DND-41 (cell line): ENCODE measurements at regions not wholly inside any gene's neighbourhood (a gene's known extent, or its start where the extent isn't known, plus 50 kb on each side); places are given as distances from the start of the nearest gene placed in this dataset.

Experiments used
- ATAC-seq: fragments of 200-7000 bp; cut with Tn5 transposase; 3 replicates; pipeline ENCODE4 v1.9.1; 2021; ENCODE audit warnings: low read depth; ENCODE audit not compliant: insufficient read depth
- DNase-seq: peaks from one replicate; pipeline ENCODE4 v3.0.0-alpha.2; 2020
- H2AFZ ChIP-seq: 2 replicates; pipeline ENCODE4 v1.6.0; 2012; ENCODE audit warnings: low read depth, low read length
- H3K27ac ChIP-seq: 2 replicates; pipeline ENCODE4 v1.5.1; 2012; ENCODE audit warnings: low read length, inconsistent platforms
- H3K27me3 ChIP-seq: fragments of 200-600 bp; sonication (generic); 2 replicates; pipeline ENCODE4 v1.6.0; 2012; ENCODE audit warnings: low read length, mild to moderate bottlenecking, inconsistent platforms; ENCODE audit not compliant: insufficient read depth, poor library complexity
- H3K36me3 ChIP-seq: 2 replicates; pipeline ENCODE4 v1.5.1; 2012; ENCODE audit warnings: low read length, inconsistent platforms; ENCODE audit not compliant: insufficient read depth
- H3K4me1 ChIP-seq: 2 replicates; pipeline ENCODE4 v1.5.1; 2012; ENCODE audit warnings: mild to moderate bottlenecking, low read length; ENCODE audit not compliant: insufficient read depth
- H3K4me2 ChIP-seq: 2 replicates; pipeline ENCODE4 v1.6.0; 2012; ENCODE audit warnings: mild to moderate bottlenecking, moderate library complexity, low read length, inconsistent platforms; ENCODE audit not compliant: insufficient read depth
- H3K4me3 ChIP-seq, 2 experiments: fragments of 200-600 bp in 1 of 2; shearing (Covaris generic) in 1 of 2; 2 replicates each; pipeline ENCODE4 v1.5.1; 2012 to 2016; ENCODE audit warnings: inconsistent platforms in 2 of 2, low read length in 2 of 2, mild to moderate bottlenecking in 2 of 2, low read depth in 1 of 2, moderate library complexity in 1 of 2
- H3K79me2 ChIP-seq: 2 replicates; pipeline ENCODE4 v1.6.0; 2012; ENCODE audit warnings: low read length, inconsistent platforms; ENCODE audit not compliant: insufficient read depth
- H3K9ac ChIP-seq: 2 replicates; pipeline ENCODE4 v1.6.0; 2012; ENCODE audit warnings: low read depth, mild to moderate bottlenecking, inconsistent platforms, low read length, moderate library complexity
- H3K9me3 ChIP-seq: 2 replicates; pipeline ENCODE4 v1.5.1; 2012; ENCODE audit warnings: low read length, moderate library complexity, mild to moderate bottlenecking, inconsistent platforms; ENCODE audit not compliant: insufficient read depth, severe bottlenecking
- H4K20me1 ChIP-seq: 2 replicates; pipeline ENCODE4 v1.6.0; 2012; ENCODE audit warnings: low read length; ENCODE audit not compliant: insufficient read depth
- CTCF ChIP-seq: IDR thresholded peaks from 2 replicates; pipeline ENCODE4 v1.5.1; 2012; ENCODE audit warnings: borderline replicate concordance, low read length, moderate library complexity, mild to moderate bottlenecking; ENCODE audit not compliant: poor library complexity, severe bottlenecking; ENCODE audit errors: extremely low read depth
- EZH2 ChIP-seq: IDR thresholded peaks from 3 replicates; pipeline ENCODE4 v1.6.1; 2012; ENCODE audit warnings: borderline replicate concordance, low read depth, mild to moderate bottlenecking, moderate library complexity, low read length, inconsistent platforms; ENCODE audit not compliant: severe bottlenecking

- Histone ChIP-seq H3K9ac (no peak overlapping the region), H4K20me1 (no peaks in the 10 kb centered on the region), H2AFZ (no peak overlapping the region), H3K36me3 (no peaks in the 10 kb centered on the region), H3K4me3 (no peak overlapping the region), H3K4me2 (no peak overlapping the region), H3K27me3 (no peaks in the 10 kb centered on the region), H3K4me1 (no peaks in the 10 kb centered on the region), H3K27ac (no peak overlapping the region), H3K9me3 (no peaks in the 10 kb centered on the region), H3K79me2 (no peaks in the 10 kb centered on the region)
- TF ChIP-seq CTCF (no peak), EZH2 (no peak)
- DNase-seq = no peak
- ATAC-seq = no peak
Measured at GRCh38 chr6:12363651-12364381, 73.7 kb downstream of the EDN1 start.

GRCh38 chr6:12364621-12365020 lies 74.5 kb downstream of the EDN1 start:
- Histone ChIP-seq H3K9ac (no peak overlapping the region), H3K4me3 (no peak overlapping the region), H4K20me1 (no peaks in the 10 kb centered on the region), H3K9me3 (no peaks in the 10 kb centered on the region), H3K4me2 (no peak overlapping the region), H3K27ac (no peak overlapping the region), H3K27me3 (no peaks in the 10 kb centered on the region), H3K36me3 (no peaks in the 10 kb centered on the region), H2AFZ (no peak overlapping the region), H3K79me2 (no peaks in the 10 kb centered on the region), H3K4me1 (no peaks in the 10 kb centered on the region)
- ATAC-seq (no peak), DNase-seq (no peak)
- TF ChIP-seq CTCF (no peak), EZH2 (no peak)

- Histone ChIP-seq H3K79me2 (no peaks in the 10 kb centered on the region), H3K27me3 (no peaks in the 10 kb centered on the region), H3K4me3 (no peak overlapping the region), H4K20me1 (no peaks in the 10 kb centered on the region), H3K27ac (no peak overlapping the region), H3K4me2 (no peak overlapping the region), H3K9ac (no peak overlapping the region), H3K36me3 (no peaks in the 10 kb centered on the region), H3K4me1 (no peaks in the 10 kb centered on the region), H3K9me3 (no peaks in the 10 kb centered on the region), H2AFZ (no peak overlapping the region)
- TF ChIP-seq CTCF = no peak
- no peak for TF ChIP-seq EZH2
- ATAC-seq (no peak), DNase-seq (no peak)
Measured at GRCh38 chr6:12366731-12367130, 76.6 kb downstream of the EDN1 start.

- Histone ChIP-seq H2AFZ (no peak overlapping the region), H4K20me1 (no peaks in the 10 kb centered on the region), H3K79me2 (no peaks in the 10 kb centered on the region), H3K4me3 (no peak overlapping the region), H3K36me3 (no peaks in the 10 kb centered on the region), H3K4me1 (no peaks in the 10 kb centered on the region), H3K27ac (no peak overlapping the region), H3K9me3 (no peaks in the 10 kb centered on the region), H3K9ac (no peak overlapping the region), H3K4me2 (no peak overlapping the region), H3K27me3 (no peaks in the 10 kb centered on the region)
- ATAC-seq (no peak), DNase-seq (no peak)
- TF ChIP-seq CTCF = no peak
- no peak for TF ChIP-seq EZH2
Measured at GRCh38 chr6:12367412-12367811, 77.3 kb downstream of the EDN1 start.
